Neural progenitor cell (in vitro differentiated cells): ENCODE measurements at regions not wholly inside any gene's neighbourhood (a gene's known extent, or its start where the extent isn't known, plus 50 kb on each side); places are given as distances from the start of the nearest gene placed in this dataset.
A peak's percentile ranks its signal among the peaks of the same experiment; 100 is the strongest.

Source experiments
- DNase-seq: peaks from one replicate; pipeline ENCODE4 v3.0.0-alpha.2; 2016; ENCODE audit warnings: low spot score
- H2AFZ ChIP-seq: fragments of 200-600 bp; sonication (generic); replicated peaks from 2 replicates; pipeline ENCODE4 v1.6.1; 2016; ENCODE audit warnings: antibody characterized with exemption
- H3F3A ChIP-seq: fragments of 200-600 bp; sonication (generic); 2 replicates; pipeline ENCODE4 v1.6.1; 2016; ENCODE audit warnings: antibody characterized with exemption, low read depth
- H3K27ac ChIP-seq: fragments of 200-600 bp; sonication (generic); 2 replicates; pipeline ENCODE4 v1.5.1; 2016; ENCODE audit warnings: mild to moderate bottlenecking
- H3K27me3 ChIP-seq: fragments of 200-600 bp; sonication (generic); 2 replicates; pipeline ENCODE4 v1.6.1; 2016; ENCODE audit warnings: mild to moderate bottlenecking, moderate library complexity
- H3K36me3 ChIP-seq: fragments of 200-600 bp; sonication (generic); 2 replicates; pipeline ENCODE4 v1.5.1; 2016
- H3K4me1 ChIP-seq: fragments of 200-600 bp; sonication (generic); 2 replicates; pipeline ENCODE4 v1.6.1; 2016; ENCODE audit warnings: mixed run types
- H3K4me2 ChIP-seq: fragments of 200-600 bp; sonication (generic); 2 replicates; pipeline ENCODE4 v1.6.1; 2016
- H3K4me3 ChIP-seq: fragments of 200-600 bp; sonication (generic); 2 replicates; pipeline ENCODE4 v1.5.1; 2016
- H3K79me2 ChIP-seq: fragments of 200-600 bp; sonication (generic); 2 replicates; pipeline ENCODE4 v1.6.1; 2016; ENCODE audit warnings: low read depth
- H3K9ac ChIP-seq: fragments of 200-600 bp; sonication (generic); 2 replicates; pipeline ENCODE4 v1.6.1; 2016
- H3K9me3 ChIP-seq: fragments of 200-600 bp; sonication (generic); 2 replicates; pipeline ENCODE4 v1.5.1; 2016; ENCODE audit warnings: low read depth
- H4K20me1 ChIP-seq: fragments of 200-600 bp; sonication (generic); 2 replicates; pipeline ENCODE4 v1.6.1; 2016; ENCODE audit warnings: low read depth
- H3K27ac Mint-ChIP-seq: 3 replicates; pipeline ENCODE4 v1.8.0; 2021; ENCODE audit warnings: mixed read lengths
- H3K27me3 Mint-ChIP-seq: 2 replicates; pipeline ENCODE4 v1.8.0; 2022; ENCODE audit warnings: low read depth, mild to moderate bottlenecking, inconsistent platforms, moderate library complexity, mixed read lengths; ENCODE audit not compliant: insufficient read depth
- H3K36me3 Mint-ChIP-seq: 3 replicates; pipeline ENCODE4 v1.8.0; 2021; ENCODE audit warnings: mixed read lengths
- H3K4me1 Mint-ChIP-seq: 3 replicates; pipeline ENCODE4 v1.8.0; 2021; ENCODE audit warnings: mixed read lengths
- H3K4me3 Mint-ChIP-seq: 3 replicates; pipeline ENCODE4 v1.8.0; 2021; ENCODE audit warnings: mild to moderate bottlenecking, moderate library complexity, mixed read lengths
- H3K9me3 Mint-ChIP-seq: 3 replicates; pipeline ENCODE4 v1.8.0; 2020; ENCODE audit warnings: mixed read lengths
- CTCF ChIP-seq: fragments of 200-600 bp; sonication (generic); IDR thresholded peaks from 2 replicates; pipeline ENCODE4 v1.5.1; 2017; ENCODE audit warnings: antibody characterized with exemption, mild to moderate bottlenecking
- EZH2 ChIP-seq: fragments of 200-600 bp; sonication (generic); IDR thresholded peaks from 2 replicates; pipeline ENCODE4 v1.6.1; 2017; ENCODE audit warnings: antibody characterized with exemption, mild to moderate bottlenecking, moderate library complexity
- EZH2phosphoT487 ChIP-seq: fragments of 200-600 bp; sonication (generic); IDR thresholded peaks from 2 replicates; pipeline ENCODE4 v1.6.1; 2017; ENCODE audit warnings: antibody characterized with exemption

- no peaks in the 10 kb centered on the region for H3K36me3 Mint-ChIP-seq
- no peaks in the 10 kb centered on the region for H3K4me1 Mint-ChIP-seq
- H3K27ac Mint-ChIP-seq: no peak overlapping the region
Observed at GRCh38 chr4:23635468-23635867, 254.4 kb downstream of the PPARGC1A start.

GRCh38 chr4:23631255-23631950 is 258.4 kb downstream of the PPARGC1A start:
- Histone ChIP-seq H3K79me2 (no peaks in the 10 kb centered on the region), H3K36me3 (no peaks in the 10 kb centered on the region), H2AFZ (peak overlapping the region; percentile 71), H3K4me3 (no peak overlapping the region), H3K27ac (no peak overlapping the region), H4K20me1 (no peaks in the 10 kb centered on the region), H3K4me1 (peaks cover 6% of the 10 kb centered on the region), H3K9ac (no peak overlapping the region), H3K4me2 (no peak overlapping the region), H3K9me3 (no peaks in the 10 kb centered on the region), H3F3A (no peaks in the 10 kb centered on the region), H3K27me3 (no peaks in the 10 kb centered on the region)
- Mint-ChIP-seq H3K27ac (no peak overlapping the region), H3K9me3 (no peaks in the 10 kb centered on the region), H3K4me1 (peaks cover 3% of the 10 kb centered on the region), H3K4me3 (no peak overlapping the region), H3K27me3 (no peaks in the 10 kb centered on the region), H3K36me3 (no peaks in the 10 kb centered on the region)
- TF ChIP-seq EZH2phosphoT487: no peak
- TF ChIP-seq CTCF: no peak
- TF ChIP-seq EZH2: no peak
- no peak for DNase-seq

More at GRCh38 chr4:23635468-23635867, 254.4 kb downstream of the PPARGC1A start:
- no peaks in the 10 kb centered on the region for H3K9me3 Mint-ChIP-seq
- H3K4me1 ChIP-seq: peaks cover 6% of the 10 kb centered on the region
- no peak overlapping the region for H2AFZ ChIP-seq
- H3K27me3 ChIP-seq: no peaks in the 10 kb centered on the region
- H3K79me2 ChIP-seq: no peaks in the 10 kb centered on the region
- no peak overlapping the region for H3K4me3 Mint-ChIP-seq
- TF ChIP-seq CTCF: no peak
- no peak for TF ChIP-seq EZH2
- no peak for TF ChIP-seq EZH2phosphoT487
- no peaks in the 10 kb centered on the region for H4K20me1 ChIP-seq
- no peak for DNase-seq
- H3K9me3 ChIP-seq: no peaks in the 10 kb centered on the region
- H3K4me2 ChIP-seq: no peak overlapping the region
- no peak overlapping the region for H3K27ac ChIP-seq
- no peak overlapping the region for H3K9ac ChIP-seq
- no peaks in the 10 kb centered on the region for H3F3A ChIP-seq
- no peak overlapping the region for H3K4me3 ChIP-seq
- H3K36me3 ChIP-seq: no peaks in the 10 kb centered on the region
- no peaks in the 10 kb centered on the region for H3K27me3 Mint-ChIP-seq

DNA sequence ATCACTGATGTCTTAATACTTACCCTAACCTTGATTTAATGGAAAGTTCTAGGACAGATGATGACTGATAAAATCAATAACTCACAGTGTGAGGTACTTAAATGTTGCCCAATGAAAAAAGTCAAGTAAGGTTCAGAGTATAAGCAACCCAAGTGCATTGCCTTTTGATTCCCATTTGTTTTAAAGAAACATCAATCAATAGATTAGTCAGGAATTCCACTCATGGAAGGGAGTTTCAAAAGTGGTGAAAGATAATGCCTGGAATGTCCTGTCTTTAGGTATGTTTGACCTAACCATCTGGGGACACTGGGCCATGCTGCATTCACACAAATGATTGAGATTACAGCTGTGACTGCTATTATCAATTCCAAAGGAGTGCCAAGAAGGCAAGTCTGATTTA is 259.7 kb downstream of the PPARGC1A start:
- TF ChIP-seq EZH2 (no peak), EZH2phosphoT487 (no peak), CTCF (no peak)
- Mint-ChIP-seq H3K9me3 (no peaks in the 10 kb centered on the region), H3K4me3 (no peak overlapping the region), H3K27ac (no peak overlapping the region), H3K36me3 (no peaks in the 10 kb centered on the region), H3K27me3 (no peaks in the 10 kb centered on the region), H3K4me1 (peaks cover 3% of the 10 kb centered on the region)
- Histone ChIP-seq H3K27me3 (no peaks in the 10 kb centered on the region), H2AFZ (no peak overlapping the region), H3K4me1 (peaks cover 6% of the 10 kb centered on the region), H3K79me2 (no peaks in the 10 kb centered on the region), H3K4me3 (no peak overlapping the region), H3K36me3 (no peaks in the 10 kb centered on the region), H3K27ac (no peak overlapping the region), H4K20me1 (no peaks in the 10 kb centered on the region), H3K9ac (no peak overlapping the region), H3K4me2 (no peak overlapping the region), H3F3A (no peaks in the 10 kb centered on the region), H3K9me3 (no peaks in the 10 kb centered on the region)
- no peak for DNase-seq
